NCI-H2081 (cell line): ENCODE measurements at regions not wholly inside any gene's neighbourhood (a gene's known extent, or its start where the extent isn't known, plus 50 kb on each side); places are given as distances from the start of the nearest gene placed in this dataset.

Experiments
- DNase-seq, 2 experiments: peaks; one replicate each; lab custom pipeline; 2025; lab: John Stamatoyannopoulos, UW

DNA sequence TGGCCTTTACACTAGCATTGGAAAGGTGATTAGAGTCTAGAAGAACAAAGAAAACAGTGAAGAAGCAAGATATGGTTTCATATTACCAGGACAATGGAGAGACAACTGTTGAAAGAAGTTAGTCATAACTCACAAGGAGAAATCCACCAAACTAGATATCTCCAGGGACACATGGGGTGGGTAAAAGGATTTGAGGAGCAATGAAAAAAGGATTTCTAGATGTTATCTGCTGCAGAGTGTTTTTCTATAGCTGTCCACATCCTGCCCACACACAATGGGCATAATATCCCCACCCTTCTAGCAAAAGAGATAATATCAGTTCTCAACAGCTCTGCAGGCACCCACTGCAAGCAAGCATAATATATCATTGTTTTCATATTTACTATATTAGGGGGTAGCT lies 303.1 kb downstream of the HAO1 start:
- peak in 1 of 2 experiments; percentile 19 for DNase-seq

DNA sequence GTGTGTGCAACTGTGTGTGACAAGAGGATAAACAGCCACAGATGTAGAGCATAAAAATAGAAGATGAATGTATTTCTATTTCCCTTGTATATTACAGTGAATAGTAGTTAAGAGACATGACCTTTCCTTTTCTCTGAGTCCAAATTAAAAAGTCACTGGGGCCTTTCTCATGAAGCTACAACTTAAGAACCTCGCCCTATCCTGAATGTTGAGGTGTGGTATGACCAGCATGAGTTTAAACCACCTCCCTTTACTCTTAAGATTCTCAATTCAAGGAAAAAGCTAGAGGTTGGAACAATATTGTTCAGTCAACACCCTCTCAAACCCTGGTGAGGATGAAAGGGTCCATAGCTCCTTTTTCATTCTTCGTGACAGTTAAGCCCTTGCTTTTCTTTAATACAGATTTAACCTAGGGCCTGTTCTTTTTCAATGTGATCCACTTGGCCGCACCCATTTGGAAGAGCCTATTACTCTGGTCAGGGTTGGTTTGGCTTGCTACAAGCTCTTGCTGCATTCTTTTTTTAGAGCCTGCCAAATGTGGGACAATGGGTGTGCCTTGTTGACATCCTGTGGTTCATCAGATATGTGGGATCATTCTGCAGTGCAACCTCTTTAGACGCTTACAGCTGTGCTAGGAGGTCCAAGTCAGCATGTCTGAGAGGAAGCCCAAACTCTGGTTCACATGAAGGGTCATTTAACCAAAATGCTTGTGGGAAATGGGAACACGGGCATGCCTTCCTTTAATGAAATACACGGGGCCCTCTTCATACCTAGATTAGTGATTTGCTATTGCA lies 290.0 kb downstream of the HAO1 start:
- no peak for DNase-seq

DNA sequence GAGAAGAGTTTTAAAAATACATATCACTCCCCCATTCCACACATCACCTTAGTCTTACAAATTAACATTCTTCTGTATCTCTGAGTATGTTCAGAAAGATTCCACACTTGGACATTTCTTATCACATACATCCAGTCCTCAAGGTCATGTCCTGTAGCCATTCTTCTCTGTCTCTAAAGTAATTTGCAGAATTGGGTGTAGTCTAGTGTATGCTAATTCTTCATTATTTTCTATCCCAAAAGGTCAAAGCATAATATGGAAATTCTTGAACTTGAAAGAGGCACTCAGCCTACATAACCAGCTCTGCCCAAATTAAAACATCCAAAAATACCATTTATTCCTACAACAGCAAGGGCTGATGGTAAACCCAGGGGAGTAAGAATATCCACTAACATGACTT lies 286.0 kb downstream of the HAO1 start:
- DNase-seq, result no peak

DNA sequence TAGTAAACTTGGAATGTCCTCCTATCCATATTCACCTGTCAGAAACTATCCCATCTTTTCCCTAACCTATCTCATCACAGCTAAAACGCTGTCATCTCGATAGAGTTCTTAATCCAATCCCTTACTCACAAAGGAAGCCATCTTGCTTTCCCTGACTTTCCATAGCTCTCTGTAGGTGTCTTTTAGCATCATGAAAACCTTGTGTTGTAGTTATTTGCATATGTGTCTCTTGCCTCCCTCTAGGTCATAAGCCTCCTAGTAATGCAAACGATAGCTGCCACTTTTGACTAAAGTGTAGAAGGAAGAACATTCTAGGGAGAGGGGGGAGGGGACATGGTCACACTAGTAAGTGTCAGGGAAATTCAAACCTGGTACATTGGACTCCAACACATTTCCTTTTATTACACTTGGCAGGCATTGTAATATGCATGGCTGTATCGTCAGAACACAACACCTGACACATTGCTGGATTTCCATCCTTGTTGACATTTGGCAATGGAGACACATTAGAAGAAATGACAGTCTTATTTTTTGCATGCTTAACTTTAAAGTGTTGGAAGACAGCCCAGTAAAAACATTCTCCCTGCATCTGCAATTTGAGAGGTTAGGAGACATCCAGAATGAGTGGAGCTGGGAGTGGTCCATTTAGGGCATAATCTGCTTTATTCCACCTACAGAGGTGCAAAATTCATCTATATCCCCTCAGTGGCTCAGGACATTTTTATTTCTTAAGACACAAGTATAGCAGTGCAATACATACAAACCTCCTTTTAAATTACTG lies 283.4 kb downstream of the HAO1 start:
- DNase-seq, result peak in 1 of 2 experiments; percentile 7

DNA sequence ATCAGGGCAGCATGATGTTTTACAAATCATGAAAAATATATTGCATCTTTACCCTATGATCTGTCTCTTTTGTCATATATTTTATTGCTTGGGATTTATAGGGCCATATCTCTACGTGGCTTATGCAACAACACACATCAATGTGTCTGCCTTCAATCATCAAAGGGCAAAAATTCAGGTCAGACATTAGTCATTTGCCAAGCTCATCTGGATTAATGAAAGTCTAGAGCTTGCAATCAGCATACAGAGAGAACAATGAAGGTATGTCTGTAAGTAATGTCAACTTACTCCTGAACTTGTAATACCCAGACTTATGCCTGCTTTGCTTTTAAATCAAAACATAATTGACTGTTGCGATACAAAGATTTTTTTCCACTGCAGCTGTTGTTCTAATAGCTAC lies 282.7 kb downstream of the HAO1 start:
- no peak for DNase-seq

DNA sequence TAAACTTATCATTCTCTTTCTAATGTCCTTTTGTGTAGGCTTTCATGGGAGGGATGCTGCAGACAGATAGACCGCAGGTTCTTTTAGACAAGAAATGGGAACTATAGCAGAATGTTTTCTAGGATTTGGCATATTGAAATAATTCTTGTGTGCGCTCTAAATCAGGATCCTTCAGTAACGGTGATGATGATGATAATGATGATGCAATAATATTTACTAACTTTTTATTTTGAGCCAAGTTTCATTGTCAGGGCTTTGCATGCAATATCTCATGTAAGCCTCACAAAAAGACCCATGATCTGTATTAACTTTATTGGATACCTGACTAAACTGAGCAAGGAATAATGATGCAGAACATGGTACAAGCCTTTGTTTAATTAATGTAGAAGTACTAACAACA lies 280.1 kb downstream of the HAO1 start:
- no peak for DNase-seq

DNA sequence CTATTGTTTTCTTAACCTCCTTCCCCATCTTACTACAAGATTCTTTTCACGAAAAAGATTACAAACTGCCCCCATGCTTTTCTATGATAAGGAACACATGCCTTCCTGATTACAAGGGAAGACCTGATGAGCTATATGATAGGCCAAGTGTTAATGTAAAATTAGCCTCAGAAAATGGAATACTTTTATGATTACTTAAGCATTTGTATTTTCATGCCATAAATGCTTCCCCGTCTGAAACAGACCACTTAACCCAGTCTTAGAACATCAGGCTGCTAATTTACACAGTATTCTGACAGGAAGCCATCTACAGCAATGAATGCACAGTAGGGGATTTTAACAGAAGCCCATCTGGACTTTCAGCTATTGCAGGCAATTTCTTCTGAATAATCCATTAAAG lies 274.9 kb downstream of the HAO1 start:
- peak in 1 of 2 experiments; percentile 40 for DNase-seq

DNA sequence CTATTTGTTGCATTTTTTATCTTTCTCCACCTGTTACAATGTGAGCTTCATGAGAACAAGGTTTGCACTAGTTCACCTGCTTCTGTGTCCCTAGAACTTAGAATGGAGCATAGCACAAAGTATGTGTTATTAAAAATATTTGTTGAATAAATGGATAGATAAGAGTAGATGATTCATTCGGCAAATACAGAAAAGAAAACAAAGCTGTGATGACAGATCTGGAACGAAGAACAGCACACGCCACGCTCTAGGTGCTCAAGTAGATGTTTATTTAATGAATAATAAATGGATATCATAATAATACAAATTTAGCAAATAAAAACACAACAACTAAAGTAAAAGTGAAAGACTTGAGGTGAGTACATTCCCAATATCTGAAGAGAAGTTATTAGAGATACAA lies 273.1 kb downstream of the HAO1 start:
- DNase-seq, result no peak

DNA sequence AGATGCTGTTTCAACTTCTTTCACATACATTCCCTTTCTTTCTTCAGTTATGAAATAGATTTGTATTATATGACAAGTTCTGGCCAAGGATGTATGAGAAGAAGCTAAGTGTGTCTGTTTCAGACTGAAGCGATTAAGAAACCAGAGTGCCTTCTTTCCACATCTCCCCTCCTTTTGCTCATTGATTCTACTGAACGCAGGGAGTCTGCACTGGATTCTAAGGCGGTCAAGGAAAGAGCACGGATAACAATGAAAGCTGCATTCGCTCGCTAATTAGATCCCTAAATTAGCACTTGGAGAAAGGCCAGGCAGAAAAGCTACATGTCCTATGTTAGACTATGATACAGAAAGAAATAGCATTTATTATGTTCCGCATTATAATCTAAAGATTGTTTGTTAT lies 267.7 kb downstream of the HAO1 start:
- no peak for DNase-seq

DNA sequence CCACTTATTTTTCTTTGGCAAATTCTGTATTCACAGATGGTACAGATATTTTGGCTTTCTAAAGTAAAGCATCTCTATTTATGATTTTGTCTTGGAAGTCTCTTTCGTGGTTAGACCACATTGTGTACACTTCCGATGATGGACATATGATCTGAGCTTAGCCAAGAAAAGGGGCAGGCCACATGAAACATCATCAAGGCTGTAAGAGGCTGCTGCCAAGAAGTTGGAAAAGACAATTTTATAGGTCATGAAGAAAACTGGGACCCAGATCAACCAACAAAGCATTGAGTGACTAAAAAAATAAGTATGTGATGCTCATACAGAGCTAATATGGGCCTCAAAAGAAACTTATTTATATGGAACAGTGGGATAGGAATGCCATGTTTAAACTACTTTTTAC lies 266.4 kb downstream of the HAO1 start:
- no peak for DNase-seq

DNA sequence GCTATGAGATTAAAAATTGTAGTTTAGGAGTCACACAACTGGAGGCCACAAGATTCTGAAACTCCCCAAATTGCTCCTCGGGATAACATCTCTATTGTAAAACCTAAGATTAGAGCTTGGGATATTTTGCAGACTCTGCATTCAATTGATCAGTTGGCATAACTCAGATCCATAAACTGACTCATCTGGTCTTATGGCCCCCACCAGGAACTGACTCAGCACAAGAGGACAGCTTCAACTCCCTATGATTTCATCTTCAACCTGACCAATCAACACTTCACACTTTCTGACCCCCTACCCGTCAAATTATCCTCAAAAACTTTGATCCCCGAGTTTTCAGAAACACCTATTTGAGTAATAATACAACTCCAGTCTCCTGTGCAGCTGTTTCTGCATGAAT lies 257.3 kb downstream of the HAO1 start:
- DNase-seq, result no peak

DNA sequence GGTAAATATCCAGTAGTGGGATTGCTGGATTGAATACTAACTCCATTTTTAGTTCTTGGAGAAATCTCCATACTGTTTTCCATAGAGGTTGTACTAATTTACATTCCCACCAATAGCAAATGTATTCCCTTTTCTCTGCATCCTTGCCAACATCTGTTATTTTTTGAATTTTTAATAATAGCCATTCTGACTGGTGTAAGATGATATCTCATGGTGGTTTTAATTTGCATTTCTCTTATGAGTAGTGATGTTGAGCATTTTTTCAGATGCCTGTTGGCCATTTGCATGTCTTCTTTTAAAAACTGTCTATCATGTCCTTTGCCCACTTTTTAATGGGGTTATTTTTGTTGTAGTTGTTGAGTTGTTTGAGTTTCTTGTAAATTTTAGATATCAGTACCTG lies 253.2 kb downstream of the HAO1 start:
- DNase-seq, result no peak

DNA sequence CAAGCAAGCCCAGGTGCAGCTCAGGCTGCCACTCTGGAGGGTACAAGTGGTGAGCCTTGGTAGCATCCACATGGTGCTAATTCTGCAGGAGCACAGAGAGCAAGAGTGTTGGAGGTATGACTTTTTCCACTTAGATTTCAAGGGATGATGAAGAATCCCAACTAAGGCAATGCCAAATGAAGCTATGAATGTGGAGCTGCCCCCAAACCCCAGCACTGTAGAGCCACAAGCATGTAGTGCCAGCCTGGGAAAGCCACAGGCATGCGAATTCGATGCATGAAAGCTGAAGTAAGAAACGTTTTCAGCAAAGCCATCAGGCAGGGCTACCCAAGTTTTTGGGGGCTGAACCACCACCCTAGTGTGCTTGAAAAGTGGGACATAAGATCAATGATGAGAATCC lies 251.1 kb downstream of the HAO1 start:
- DNase-seq, result no peak

DNA sequence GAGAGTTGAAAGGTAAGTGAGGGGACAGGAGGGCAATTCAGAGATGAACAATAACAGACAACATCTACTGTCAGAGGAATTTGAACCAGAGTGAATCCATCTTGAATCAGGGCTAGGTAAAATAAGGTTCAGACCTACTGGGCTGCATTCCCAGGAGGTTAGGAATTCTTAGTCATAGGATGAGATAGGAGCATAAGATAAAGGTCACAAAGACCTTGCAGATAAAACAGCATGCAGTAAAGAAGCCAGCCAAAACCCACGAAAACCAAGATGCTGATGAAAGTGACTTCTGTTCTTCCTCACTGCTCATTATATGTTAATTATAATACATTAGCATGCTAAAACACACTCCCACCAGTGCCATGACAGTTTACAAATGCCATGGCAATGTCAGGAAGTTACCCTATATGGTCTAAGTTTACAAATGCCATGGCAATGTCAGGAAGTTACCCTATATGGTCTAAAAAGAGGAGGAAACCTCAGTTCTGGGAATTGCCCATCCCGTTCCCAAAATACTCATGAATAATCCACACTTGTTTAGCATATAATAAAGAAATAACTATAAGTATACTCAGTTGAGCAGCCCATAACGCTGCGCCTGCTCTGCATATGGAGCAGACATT lies 248.5 kb downstream of the HAO1 start:
- DNase-seq, result no peak

DNA sequence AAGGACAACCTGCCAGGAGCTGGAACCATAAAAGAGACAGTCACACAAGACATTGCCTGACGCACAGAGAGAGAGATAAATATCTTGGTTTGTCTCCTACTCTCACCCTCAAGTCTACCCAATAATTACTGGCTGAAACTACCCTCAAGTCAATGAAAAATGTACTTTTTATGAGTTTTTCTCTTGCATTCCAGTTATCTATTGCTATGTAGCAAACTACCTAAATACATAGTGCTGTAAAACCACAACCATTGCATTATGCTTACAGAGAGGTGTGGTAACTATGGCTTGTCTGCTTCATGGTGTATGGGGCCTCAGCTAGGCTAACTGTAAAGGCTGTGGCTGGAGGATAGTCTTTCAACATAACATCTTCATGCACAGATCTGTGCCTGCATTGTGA lies 247.8 kb downstream of the HAO1 start:
- DNase-seq, result no peak

DNA sequence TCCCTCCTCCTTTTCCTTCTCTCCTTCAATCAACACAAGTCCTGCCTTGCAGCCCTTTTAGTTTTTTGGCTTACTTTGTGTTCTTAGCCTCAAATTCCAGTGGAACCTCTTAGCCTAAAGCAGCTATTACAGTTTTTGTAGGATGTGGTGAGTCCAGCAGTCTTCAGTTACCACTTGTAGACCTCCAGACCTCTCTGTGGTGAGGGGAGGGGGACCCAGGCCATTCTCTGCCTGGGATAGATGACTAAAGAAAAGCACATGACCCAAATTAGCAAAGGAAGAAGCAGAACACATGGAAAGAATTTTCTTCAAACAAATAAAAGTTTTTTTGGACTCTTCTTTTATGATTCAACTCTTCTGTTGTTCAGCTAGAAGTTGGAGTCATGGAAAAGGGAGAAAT lies 246.5 kb downstream of the HAO1 start:
- no peak for DNase-seq

DNA sequence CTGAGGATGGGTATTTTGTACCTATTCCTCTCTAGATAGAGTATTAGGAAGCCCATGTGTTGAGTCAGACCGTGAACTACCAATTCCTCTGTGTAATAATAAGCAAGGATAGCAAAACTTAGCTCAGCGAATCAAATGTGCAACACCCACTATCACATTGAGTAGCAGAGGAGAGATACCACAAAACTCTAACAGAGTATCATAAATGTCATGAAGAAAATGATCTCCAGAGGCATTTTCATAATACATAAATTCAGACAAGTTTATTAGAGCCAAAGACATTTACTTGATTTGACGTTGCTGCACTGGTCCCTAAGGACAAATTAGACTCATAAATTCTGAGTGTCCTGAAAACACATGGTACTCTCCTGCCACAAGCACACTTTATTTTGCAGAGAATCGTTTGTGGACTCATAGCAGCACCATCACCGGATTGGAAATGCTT lies 245.2 kb downstream of the HAO1 start:
- DNase-seq, result no peak

DNA sequence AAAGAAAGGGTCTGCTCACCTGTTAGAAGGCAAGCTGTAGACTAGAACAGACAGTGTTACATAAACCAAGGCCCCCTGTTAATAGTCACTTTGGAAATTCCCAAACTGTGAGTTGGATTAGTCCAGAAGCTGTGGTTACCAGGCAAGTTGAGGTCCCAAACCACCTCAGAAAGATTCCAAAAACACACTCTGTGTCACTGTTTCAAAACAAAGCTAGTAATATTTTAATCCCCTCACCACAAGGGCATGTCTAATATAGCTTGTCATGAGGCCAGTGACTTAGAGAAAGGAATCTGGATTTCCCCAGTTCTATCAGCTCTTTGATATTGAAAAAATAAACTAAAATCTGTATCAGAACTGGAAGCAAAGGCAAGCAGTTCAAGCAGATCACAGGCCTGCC lies 244.6 kb downstream of the HAO1 start:
- DNase-seq, result no peak

DNA sequence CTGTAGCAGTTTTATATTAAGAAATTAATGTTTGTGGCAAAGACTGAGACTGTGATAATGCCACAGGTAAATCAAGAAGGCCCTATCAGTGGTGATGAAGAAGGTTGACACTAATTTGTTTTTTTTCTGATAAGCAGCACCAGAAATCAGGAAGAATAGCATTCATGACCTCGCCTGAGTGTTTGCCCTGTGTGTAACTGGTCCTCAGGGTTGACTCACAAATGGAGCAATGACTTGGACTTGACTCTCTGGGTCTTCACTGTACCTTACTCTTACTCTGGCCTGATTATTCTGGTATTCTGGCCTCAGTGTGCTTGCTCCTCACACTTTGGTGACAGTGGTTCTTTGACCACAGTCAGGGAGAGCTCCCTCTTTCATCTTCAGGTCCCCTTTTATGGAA lies 243.9 kb downstream of the HAO1 start:
- no peak for DNase-seq

DNA sequence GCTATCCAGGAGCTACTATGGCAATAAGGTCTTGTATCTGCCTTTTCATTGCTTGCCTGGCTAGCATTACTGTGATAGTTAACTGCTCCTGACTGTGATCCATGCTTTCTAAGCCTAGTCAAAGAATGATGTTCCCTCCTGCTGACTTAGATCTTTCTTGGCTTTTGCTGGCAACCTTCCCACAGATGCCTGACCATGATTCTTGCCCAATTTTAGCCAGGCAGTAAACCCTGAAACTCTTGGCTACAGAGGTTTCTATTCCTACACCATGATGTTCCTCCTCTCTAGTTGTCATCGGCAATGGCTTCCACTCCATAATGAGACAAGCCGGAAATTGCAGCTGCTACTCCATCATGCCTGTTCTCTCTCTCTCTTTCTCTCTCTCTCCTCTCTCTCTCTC lies 238.1 kb downstream of the HAO1 start:
- DNase-seq, result no peak

DNA sequence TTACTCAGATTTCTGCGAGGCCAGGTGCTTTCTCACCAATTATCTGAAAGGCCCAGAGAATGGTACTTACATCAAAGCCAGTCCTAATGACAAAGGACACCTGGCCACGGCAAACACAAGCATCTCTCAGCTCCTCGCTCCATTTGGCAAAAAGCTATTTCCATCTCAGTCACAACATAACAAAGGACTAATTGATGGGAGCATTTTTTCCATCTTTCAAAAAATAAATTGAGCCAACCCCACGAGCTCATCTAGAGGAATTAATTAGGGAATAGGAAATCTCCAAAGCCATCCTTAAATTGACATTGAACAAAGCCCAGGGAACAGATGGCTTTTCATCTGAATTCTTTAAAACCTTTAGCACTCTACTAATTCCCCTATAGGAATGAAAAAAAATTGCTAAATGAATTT lies 236.7 kb downstream of the HAO1 start:
- peak; percentile 92 to 98 for DNase-seq

DNA sequence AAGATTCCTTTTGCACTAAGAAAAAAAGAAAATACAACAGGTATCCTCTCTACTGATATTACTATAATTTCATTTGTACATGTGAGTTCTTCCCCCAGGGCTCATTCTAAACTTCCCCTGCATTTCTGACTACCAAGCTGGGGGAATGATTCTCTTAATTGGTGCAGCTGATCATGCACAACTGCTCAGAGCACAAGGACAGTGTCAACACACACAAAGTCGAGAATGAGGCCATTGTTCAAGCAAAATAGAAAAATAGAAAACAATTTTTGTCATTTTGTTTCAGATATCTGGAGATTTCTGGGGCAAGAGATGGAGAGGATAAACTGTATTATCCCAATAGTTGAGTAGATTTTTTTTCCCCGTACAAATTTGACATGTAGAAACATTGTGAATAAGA lies 236.3 kb downstream of the HAO1 start:
- DNase-seq, result peak; percentile 54 to 83

DNA sequence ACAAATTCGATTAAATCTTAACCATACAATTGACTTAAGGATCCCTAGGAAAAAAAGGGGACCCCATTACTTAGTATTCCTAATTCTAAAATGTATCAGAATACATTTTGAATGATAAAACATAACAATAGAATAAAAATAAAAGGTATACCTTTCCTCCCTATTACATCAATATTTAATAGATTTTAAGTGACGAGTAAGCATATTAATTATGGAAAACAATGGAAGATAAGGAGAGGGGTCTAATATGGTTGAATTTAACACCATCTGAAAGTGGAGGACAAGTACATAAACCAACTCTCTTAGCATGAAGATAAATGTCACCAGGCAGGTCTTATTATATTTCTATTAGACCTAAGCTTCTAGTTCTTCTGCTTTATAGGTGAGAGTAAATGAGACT lies 232.1 kb downstream of the HAO1 start:
- no peak for DNase-seq
